Neural cell (in vitro differentiated cells): ENCODE measurements at regions not wholly inside any gene's neighbourhood (a gene's known extent, or its start where the extent isn't known, plus 50 kb on each side); places are given as distances from the start of the nearest gene placed in this dataset.

ENCODE experiments used
- H2AFZ ChIP-seq: fragments of 200-600, 300-800 bp; sonication (generic), shearing (Covaris generic); 2 replicates; pipeline ENCODE4 v1.6.0; 2014; ENCODE audit warnings: low read depth, mild to moderate bottlenecking, antibody characterized with exemption, low read length, moderate library complexity
- H3F3A ChIP-seq: fragments of 200-600 bp; shearing (Covaris generic); 2 replicates; pipeline ENCODE4 v1.6.1; 2016; ENCODE audit warnings: mild to moderate bottlenecking, moderate library complexity, mixed read lengths, antibody characterized with exemption, low read length; ENCODE audit not compliant: insufficient read depth, poor library complexity, severe bottlenecking
- H3K27ac ChIP-seq: fragments of 200-600, 300-800 bp; sonication (generic), shearing (Covaris generic); 2 replicates; pipeline ENCODE4 v1.5.1; 2014; ENCODE audit warnings: mild to moderate bottlenecking, low read length, moderate library complexity
- H3K27me3 ChIP-seq: fragments of 300-800, 200-600 bp; sonication (generic), shearing (Covaris generic); 2 replicates; pipeline ENCODE4 v1.6.0; 2014; ENCODE audit warnings: mild to moderate bottlenecking, low read depth, low read length, moderate library complexity; ENCODE audit not compliant: insufficient read depth
- H3K36me3 ChIP-seq: fragments of 300-800, 200-600 bp; sonication (generic), shearing (Covaris generic); 2 replicates; pipeline ENCODE4 v1.5.1; 2014; ENCODE audit warnings: mild to moderate bottlenecking, antibody characterized with exemption, low read length, moderate library complexity; ENCODE audit not compliant: insufficient read depth
- H3K4me2 ChIP-seq: fragments of 300-800, 200-600 bp; sonication (generic), shearing (Covaris generic); 2 replicates; pipeline ENCODE4 v1.6.0; 2014; ENCODE audit warnings: mild to moderate bottlenecking, low read length
- H3K4me3 ChIP-seq: fragments of 300-800, 200-600 bp; sonication (generic), shearing (Covaris generic); 2 replicates; pipeline ENCODE4 v1.5.1; 2014; ENCODE audit warnings: mild to moderate bottlenecking, low read length, moderate library complexity
- H3K79me2 ChIP-seq: fragments of 200-600 bp; shearing (Covaris generic); replicated peaks from 2 replicates; pipeline ENCODE4 v1.6.0; 2014; ENCODE audit warnings: mild to moderate bottlenecking, low read length, moderate library complexity; ENCODE audit not compliant: insufficient read depth
- H3K9ac ChIP-seq: fragments of 300-800, 200-600 bp; sonication (generic), shearing (Covaris generic); 2 replicates; pipeline ENCODE4 v1.6.1; 2016; ENCODE audit warnings: mild to moderate bottlenecking, low read length, mixed read lengths
- H3K9me2 ChIP-seq: fragments of 200-600 bp; shearing (Covaris generic); 2 replicates; pipeline ENCODE4 v1.6.1; 2016; ENCODE audit warnings: mild to moderate bottlenecking, low read length, mixed read lengths; ENCODE audit not compliant: insufficient read depth
- H3K9me3 ChIP-seq: fragments of 200-600, 300-800 bp; sonication (generic), shearing (Covaris generic); 2 replicates; pipeline ENCODE4 v1.6.1; 2016; ENCODE audit warnings: mild to moderate bottlenecking, mixed run types, low read length, moderate library complexity, mixed read lengths
- H4K20me1 ChIP-seq: fragments of 200-600 bp; shearing (Covaris generic); 2 replicates; pipeline ENCODE4 v1.6.1; 2016; ENCODE audit warnings: mild to moderate bottlenecking, mixed run types; ENCODE audit not compliant: insufficient read depth
- EP300 ChIP-seq: fragments of 450-650 bp; conservative IDR thresholded peaks from 2 replicates; pipeline ENCODE4 v1.6.1; 2014; ENCODE audit warnings: antibody characterized with exemption, mild to moderate bottlenecking, moderate library complexity; ENCODE audit not compliant: poor library complexity, severe bottlenecking
- EZH2 ChIP-seq: fragments of 200-600, 300-800 bp; shearing (Covaris generic), sonication (generic); IDR thresholded peaks from 2 replicates; pipeline ENCODE4 v1.6.1; 2014; ENCODE audit warnings: antibody characterized with exemption, low read length, borderline replicate concordance, mild to moderate bottlenecking; ENCODE audit not compliant: insufficient read depth, poor library complexity, severe bottlenecking
- MXI1 ChIP-seq: fragments of 450-650 bp; conservative IDR thresholded peaks from 2 replicates; pipeline ENCODE4 v1.6.1; 2014; ENCODE audit warnings: antibody characterized with exemption, mild to moderate bottlenecking; ENCODE audit not compliant: poor library complexity, severe bottlenecking
- POLR2AphosphoS5 ChIP-seq: IDR thresholded peaks from 2 replicates; pipeline ENCODE4 v1.6.1; 2012
- RAD21 ChIP-seq: fragments of 450-650 bp; conservative IDR thresholded peaks from 2 replicates; pipeline ENCODE4 v1.6.1; 2014; ENCODE audit warnings: antibody characterized with exemption, mild to moderate bottlenecking, moderate library complexity
- REST ChIP-seq: IDR thresholded peaks from 2 replicates; pipeline ENCODE4 v1.6.1; 2012; ENCODE audit warnings: borderline replicate concordance
- SMC3 ChIP-seq: fragments of 450-650 bp; conservative IDR thresholded peaks from 2 replicates; pipeline ENCODE4 v1.6.1; 2014; ENCODE audit warnings: antibody characterized with exemption, mild to moderate bottlenecking, moderate library complexity; ENCODE audit not compliant: poor library complexity
- TAF1 ChIP-seq: IDR thresholded peaks from 2 replicates; pipeline ENCODE4 v1.6.1; 2012; ENCODE audit warnings: low read depth
- TF ChIP-seq, protein P1 (sequence below): fragments of 450-650 bp; IDR thresholded peaks from 2 replicates; pipeline ENCODE4 v1.5.1; 2014; ENCODE audit warnings: antibody characterized with exemption, mild to moderate bottlenecking, moderate library complexity; ENCODE audit not compliant: poor library complexity, severe bottlenecking

- Histone ChIP-seq H2AFZ (no peak overlapping the region), H3K27ac (no peak overlapping the region), H3K4me3 (no peak overlapping the region), H3K9me2 (no peaks in the 10 kb centered on the region), H3F3A (no peaks in the 10 kb centered on the region), H4K20me1 (no peaks in the 10 kb centered on the region), H3K4me2 (no peak overlapping the region), H3K79me2 (no peaks in the 10 kb centered on the region), H3K9me3 (no peaks in the 10 kb centered on the region), H3K9ac (no peak overlapping the region), H3K27me3 (no peaks in the 10 kb centered on the region), H3K36me3 (no peaks in the 10 kb centered on the region)
- TF ChIP-seq TAF1, result no peak
- TF ChIP-seq POLR2AphosphoS5, result no peak
- TF ChIP-seq EZH2, result no peak
- TF ChIP-seq REST, result no peak
- no peak for TF ChIP-seq SMC3
- no peak for TF ChIP-seq RAD21
- TF ChIP-seq EP300, result no peak
- TF ChIP-seq, protein P1, sequence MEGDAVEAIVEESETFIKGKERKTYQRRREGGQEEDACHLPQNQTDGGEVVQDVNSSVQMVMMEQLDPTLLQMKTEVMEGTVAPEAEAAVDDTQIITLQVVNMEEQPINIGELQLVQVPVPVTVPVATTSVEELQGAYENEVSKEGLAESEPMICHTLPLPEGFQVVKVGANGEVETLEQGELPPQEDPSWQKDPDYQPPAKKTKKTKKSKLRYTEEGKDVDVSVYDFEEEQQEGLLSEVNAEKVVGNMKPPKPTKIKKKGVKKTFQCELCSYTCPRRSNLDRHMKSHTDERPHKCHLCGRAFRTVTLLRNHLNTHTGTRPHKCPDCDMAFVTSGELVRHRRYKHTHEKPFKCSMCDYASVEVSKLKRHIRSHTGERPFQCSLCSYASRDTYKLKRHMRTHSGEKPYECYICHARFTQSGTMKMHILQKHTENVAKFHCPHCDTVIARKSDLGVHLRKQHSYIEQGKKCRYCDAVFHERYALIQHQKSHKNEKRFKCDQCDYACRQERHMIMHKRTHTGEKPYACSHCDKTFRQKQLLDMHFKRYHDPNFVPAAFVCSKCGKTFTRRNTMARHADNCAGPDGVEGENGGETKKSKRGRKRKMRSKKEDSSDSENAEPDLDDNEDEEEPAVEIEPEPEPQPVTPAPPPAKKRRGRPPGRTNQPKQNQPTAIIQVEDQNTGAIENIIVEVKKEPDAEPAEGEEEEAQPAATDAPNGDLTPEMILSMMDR, result no peak
- no peak for TF ChIP-seq MXI1
Measured at GRCh38 chr11:134988495-134988894, 576.5 kb upstream of the B3GAT1 start.

- Histone ChIP-seq H3K36me3 (no peaks in the 10 kb centered on the region), H3K9me3 (no peaks in the 10 kb centered on the region), H3F3A (no peaks in the 10 kb centered on the region), H3K79me2 (no peaks in the 10 kb centered on the region), H3K9ac (no peak overlapping the region), H2AFZ (no peak overlapping the region), H3K4me2 (no peak overlapping the region), H3K27ac (no peak overlapping the region), H3K9me2 (no peaks in the 10 kb centered on the region), H4K20me1 (no peaks in the 10 kb centered on the region), H3K4me3 (no peak overlapping the region), H3K27me3 (no peaks in the 10 kb centered on the region)
- TF ChIP-seq RAD21, result no peak
- no peak for TF ChIP-seq REST
- no peak for TF ChIP-seq SMC3
- TF ChIP-seq MXI1, result no peak
- no peak for TF ChIP-seq TAF1
- TF ChIP-seq, protein P1, result no peak
- TF ChIP-seq POLR2AphosphoS5, result no peak
Measured at GRCh38 chr11:134987822-134988221, 575.8 kb upstream of the B3GAT1 start.
